ENCODE measurements at regions not wholly inside any gene's neighbourhood (a gene's known extent, or its start where the extent isn't known, plus 50 kb on each side); places are given as distances from the start of the nearest gene placed in this dataset.
A peak's percentile ranks its signal among the peaks of the same experiment; 100 is the strongest.

DNA sequence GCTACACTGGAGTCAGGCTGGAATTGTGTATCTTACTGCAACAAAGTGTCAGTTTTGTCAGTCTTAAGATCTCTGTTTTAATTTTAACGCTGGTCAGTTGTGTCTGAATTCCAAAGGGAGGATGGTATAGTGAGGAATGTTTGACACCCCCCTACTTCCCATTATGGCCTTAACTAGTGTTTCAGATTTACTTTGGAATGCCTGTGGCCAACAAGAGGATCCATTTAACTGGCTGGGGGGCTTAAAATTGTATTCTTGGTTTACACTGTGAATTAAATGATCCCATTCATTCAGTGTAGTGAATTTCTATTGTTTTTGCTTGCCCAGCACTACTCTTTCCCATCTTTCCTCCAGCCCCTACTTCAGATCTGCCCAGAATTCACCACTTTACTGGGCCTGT lies 75.8 kb upstream of the IQCM start (continued):
- TF ChIP-seq SNAI1 (CRISPR knock-in tag; IDR thresholded peaks at IDR 0.05; ENCODE audit: borderline replicate concordance) = no peak

DNA sequence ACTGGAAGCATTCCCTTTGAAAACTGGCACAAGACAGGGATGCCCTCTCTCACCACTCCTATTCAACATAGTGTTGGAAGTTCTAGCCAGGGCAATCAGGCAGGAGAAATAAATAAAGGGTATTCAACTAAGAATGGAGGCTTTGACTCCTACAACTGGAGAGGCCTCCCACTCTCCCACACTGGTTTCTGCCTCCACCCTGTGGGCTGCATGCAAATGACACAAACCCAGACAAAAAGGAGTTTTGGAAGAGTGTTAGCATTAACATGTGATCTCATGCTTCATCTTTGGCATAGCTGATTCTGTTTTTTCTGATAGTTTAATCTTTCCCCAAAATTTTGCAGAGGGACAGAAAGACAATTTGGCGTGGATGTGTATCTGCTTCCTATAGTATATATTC lies 80.8 kb upstream of the IQCM start:
- no peak overlapping the region for H3K9ac ChIP-seq (ENCODE audit: insufficient read depth, low read depth, low read length)
- FAIRE-seq = no peak
- no peak overlapping the region for H3K4me2 ChIP-seq (ENCODE audit: low read depth, low read length)
- no peak overlapping the region for H2AFZ ChIP-seq (ENCODE audit: low read length)
- no peaks in the 10 kb centered on the region for H3K27me3 ChIP-seq (ENCODE audit: control insufficient read depth in 1 of 2, insufficient read depth in 2 of 2, low read length in 2 of 2)
- no peaks in the 10 kb centered on the region for H4K20me1 ChIP-seq (ENCODE audit: insufficient read depth, low read length)
- no TSS peak for BruUV-seq (replicated peaks)
- H3K36me3 ChIP-seq (replicated peaks in 1 of 2; ENCODE audit: control insufficient read depth in 1 of 2, insufficient read depth in 2 of 2, low read length in 2 of 2) = no peaks in the 10 kb centered on the region
- DNase-seq (ENCODE audit: low spot score) = no peak
- ChIA-PET CTCF (ENCODE audit: low intra/inter-chr PET ratio, low total read pairs) (no interaction called here), POLR2A (no interaction called here)
- in situ Hi-C loops (cut with HindIII; ENCODE audit: extremely low pct_ligation_motif_present, low pct_unique_long_range_greater_than_20kb) (loop anchor here (10.0 kb wide), 1 partner anchor 522 kb away; no protein-coding TSS in a partner anchor), intact Hi-C loops (cut with micrococcal nuclease; ENCODE audit: unreplicated experiment) (loop anchor here (1.0 kb wide), 1 partner anchor 101 kb away; no protein-coding TSS in a partner anchor)
- no peak overlapping the region for H3K27ac ChIP-seq (ENCODE audit: extremely low read length, insufficient read depth, low read length)
- no peak overlapping the region for H3K4me3 ChIP-seq (replicated peaks in 1 of 3; ENCODE audit: insufficient read depth in 1 of 3, low read depth in 2 of 3, low read length in 3 of 3)
- TF ChIP-seq ZNF749 (CRISPR knock-in tag; IDR thresholded peaks at IDR 0.05; ENCODE audit: borderline replicate concordance) = no peak
- TF ChIP-seq, protein P1, sequence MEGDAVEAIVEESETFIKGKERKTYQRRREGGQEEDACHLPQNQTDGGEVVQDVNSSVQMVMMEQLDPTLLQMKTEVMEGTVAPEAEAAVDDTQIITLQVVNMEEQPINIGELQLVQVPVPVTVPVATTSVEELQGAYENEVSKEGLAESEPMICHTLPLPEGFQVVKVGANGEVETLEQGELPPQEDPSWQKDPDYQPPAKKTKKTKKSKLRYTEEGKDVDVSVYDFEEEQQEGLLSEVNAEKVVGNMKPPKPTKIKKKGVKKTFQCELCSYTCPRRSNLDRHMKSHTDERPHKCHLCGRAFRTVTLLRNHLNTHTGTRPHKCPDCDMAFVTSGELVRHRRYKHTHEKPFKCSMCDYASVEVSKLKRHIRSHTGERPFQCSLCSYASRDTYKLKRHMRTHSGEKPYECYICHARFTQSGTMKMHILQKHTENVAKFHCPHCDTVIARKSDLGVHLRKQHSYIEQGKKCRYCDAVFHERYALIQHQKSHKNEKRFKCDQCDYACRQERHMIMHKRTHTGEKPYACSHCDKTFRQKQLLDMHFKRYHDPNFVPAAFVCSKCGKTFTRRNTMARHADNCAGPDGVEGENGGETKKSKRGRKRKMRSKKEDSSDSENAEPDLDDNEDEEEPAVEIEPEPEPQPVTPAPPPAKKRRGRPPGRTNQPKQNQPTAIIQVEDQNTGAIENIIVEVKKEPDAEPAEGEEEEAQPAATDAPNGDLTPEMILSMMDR (CRISPR knock-in tag; IDR thresholded peaks at IDR 0.05) = peak; percentile 43
- TF ChIP-seq STAG1 (CRISPR knock-in tag; IDR thresholded peaks at IDR 0.05) = peak; percentile 45
- TF ChIP-seq ZFYVE20 (CRISPR knock-in tag; IDR thresholded peaks at IDR 0.05; ENCODE audit: borderline replicate concordance, low read depth) = no peak
- no peaks in the 10 kb centered on the region for H3K4me1 ChIP-seq (ENCODE audit: insufficient read depth, low read length)
- no peaks in the 10 kb centered on the region for H3K9me3 ChIP-seq (ENCODE audit: low read length)
- 25% methylated on average over 1 of the region's 1 CpG for WGBS (ENCODE audit: low lambda C conversion rate)
- no peaks in the 10 kb centered on the region for H3K79me2 ChIP-seq (ENCODE audit: insufficient read depth, low read length)
- ATAC-seq = peak; percentile 76

DNA sequence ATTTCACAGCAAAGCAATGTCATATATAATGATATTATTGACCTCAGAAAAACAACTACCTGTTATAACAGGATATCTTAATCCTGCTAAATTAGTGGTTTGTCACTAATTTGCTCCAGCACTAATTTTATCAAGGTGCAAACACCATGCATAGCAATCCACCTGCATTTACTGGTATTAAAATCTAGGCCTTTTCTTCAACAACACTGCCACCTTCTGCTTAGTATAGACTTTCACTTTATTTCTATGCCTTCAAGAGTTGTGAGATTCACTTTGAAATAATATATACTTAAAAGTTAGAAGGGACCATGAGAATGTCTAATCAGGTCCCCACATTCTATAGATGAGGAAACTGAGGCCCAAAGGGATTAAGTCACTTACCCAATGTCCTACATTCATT lies 82.1 kb upstream of the IQCM start:
- Histone ChIP-seq H3K27ac (ENCODE audit: extremely low read length, insufficient read depth, low read length) (no peak overlapping the region), H3K4me2 (ENCODE audit: low read depth, low read length) (no peak overlapping the region), H3K36me3 (replicated peaks in 1 of 2; ENCODE audit: control insufficient read depth in 1 of 2, insufficient read depth in 2 of 2, low read length in 2 of 2) (no peaks in the 10 kb centered on the region), H3K4me3 (replicated peaks in 1 of 3; ENCODE audit: insufficient read depth in 1 of 3, low read depth in 2 of 3, low read length in 3 of 3) (no peak overlapping the region), H4K20me1 (ENCODE audit: insufficient read depth, low read length) (no peaks in the 10 kb centered on the region), H3K9me3 (ENCODE audit: low read length) (no peaks in the 10 kb centered on the region), H2AFZ (ENCODE audit: low read length) (no peak overlapping the region), H3K27me3 (ENCODE audit: control insufficient read depth in 1 of 2, insufficient read depth in 2 of 2, low read length in 2 of 2) (no peaks in the 10 kb centered on the region), H3K79me2 (ENCODE audit: insufficient read depth, low read length) (no peaks in the 10 kb centered on the region), H3K9ac (ENCODE audit: insufficient read depth, low read depth, low read length) (no peak overlapping the region), H3K4me1 (ENCODE audit: insufficient read depth, low read length) (no peaks in the 10 kb centered on the region)
- DNase-seq (ENCODE audit: low spot score) (no peak), ATAC-seq (peak; percentile 48; the same call in 1 of the 3 replicates), FAIRE-seq (no peak)
- intact Hi-C loops (cut with micrococcal nuclease; ENCODE audit: unreplicated experiment) = no loop called here
- ChIA-PET POLR2A (no interaction called here), CTCF (ENCODE audit: low intra/inter-chr PET ratio, low total read pairs) (interaction anchor here (2.5 kb wide), 1 partner anchor 527 kb away, joined by 10 read pairs; no protein-coding TSS in a partner anchor)
- TF ChIP-seq, protein P1 (CRISPR knock-in tag; IDR thresholded peaks at IDR 0.05) = peak; percentile 58
- peak; percentile 63 for TF ChIP-seq STAG1 (CRISPR knock-in tag; IDR thresholded peaks at IDR 0.05)
- TF ChIP-seq, protein P2, sequence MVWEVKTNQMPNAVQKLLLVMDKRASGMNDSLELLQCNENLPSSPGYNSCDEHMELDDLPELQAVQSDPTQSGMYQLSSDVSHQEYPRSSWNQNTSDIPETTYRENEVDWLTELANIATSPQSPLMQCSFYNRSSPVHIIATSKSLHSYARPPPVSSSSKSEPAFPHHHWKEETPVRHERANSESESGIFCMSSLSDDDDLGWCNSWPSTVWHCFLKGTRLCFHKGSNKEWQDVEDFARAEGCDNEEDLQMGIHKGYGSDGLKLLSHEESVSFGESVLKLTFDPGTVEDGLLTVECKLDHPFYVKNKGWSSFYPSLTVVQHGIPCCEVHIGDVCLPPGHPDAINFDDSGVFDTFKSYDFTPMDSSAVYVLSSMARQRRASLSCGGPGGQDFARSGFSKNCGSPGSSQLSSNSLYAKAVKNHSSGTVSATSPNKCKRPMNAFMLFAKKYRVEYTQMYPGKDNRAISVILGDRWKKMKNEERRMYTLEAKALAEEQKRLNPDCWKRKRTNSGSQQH (CRISPR knock-in tag; IDR thresholded peaks at IDR 0.05; ENCODE audit: low read depth) = no peak
- TF ChIP-seq, protein P3, sequence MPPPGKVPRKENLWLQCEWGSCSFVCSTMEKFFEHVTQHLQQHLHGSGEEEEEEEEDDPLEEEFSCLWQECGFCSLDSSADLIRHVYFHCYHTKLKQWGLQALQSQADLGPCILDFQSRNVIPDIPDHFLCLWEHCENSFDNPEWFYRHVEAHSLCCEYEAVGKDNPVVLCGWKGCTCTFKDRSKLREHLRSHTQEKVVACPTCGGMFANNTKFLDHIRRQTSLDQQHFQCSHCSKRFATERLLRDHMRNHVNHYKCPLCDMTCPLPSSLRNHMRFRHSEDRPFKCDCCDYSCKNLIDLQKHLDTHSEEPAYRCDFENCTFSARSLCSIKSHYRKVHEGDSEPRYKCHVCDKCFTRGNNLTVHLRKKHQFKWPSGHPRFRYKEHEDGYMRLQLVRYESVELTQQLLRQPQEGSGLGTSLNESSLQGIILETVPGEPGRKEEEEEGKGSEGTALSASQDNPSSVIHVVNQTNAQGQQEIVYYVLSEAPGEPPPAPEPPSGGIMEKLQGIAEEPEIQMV (CRISPR knock-in tag; IDR thresholded peaks at IDR 0.05; ENCODE audit: low read depth) = no peak
- no TSS peak for BruUV-seq (replicated peaks)
- in situ Hi-C loops (cut with HindIII; ENCODE audit: extremely low pct_ligation_motif_present, low pct_unique_long_range_greater_than_20kb) = loop anchor here (10.0 kb wide), 1 partner anchor 523 kb away; no protein-coding TSS in a partner anchor
